A549 (cell line): ENCODE measurements at regions not wholly inside any gene's neighbourhood (a gene's known extent, or its start where the extent isn't known, plus 50 kb on each side); places are given as distances from the start of the nearest gene placed in this dataset.

Experiments used
- ATAC-seq, 2 experiments: fragments of 200-7000 bp in 1 of 2; fragments of >200 bp in 1 of 2; cut with Nextera tagmentation in 1 of 2; cut with Tn5 transposase in 1 of 2; 3 replicates each; pipeline versions ENCODE4 v1.8.0 to v1.9.1; 2018 to 2020; ENCODE audit warnings: mild to moderate bottlenecking in 1 of 2, moderate library complexity in 1 of 2
- CTCF ChIA-PET: fragments of 300-600 bp; sonication (Branson Sonifier 250); formaldehyde crosslinking; extraction: SDS; loops from one replicate; lab custom pipeline; 2021; ENCODE audit warnings: antibody characterized with exemption, inconsistent platforms; lab: Yijun Ruan, JAX
- POLR2A ChIA-PET: fragments of 350-600 bp; formaldehyde crosslinking; extraction: SDS; loops from one replicate; lab custom pipeline; 2021; ENCODE audit warnings: antibody characterized with exemption, inconsistent platforms; lab: Yijun Ruan, JAX
- DNase-seq, 2 experiments: peaks; one replicate each; pipeline versions ENCODE4 v3.0.0 to v3.0.0-alpha.2; 2011 to 2016; ENCODE audit warnings: low read depth in 1 of 2, low spot score in 1 of 2
- FAIRE-seq: peaks from 2 replicates; lab custom pipeline; 2011; peaks lifted over from hg19 to GRCh38; lab: Jason Lieb, UNC
- H3K27ac ChIP-seq, 2 experiments: fragments of >200 bp; sonication (Bioruptor Twin); formaldehyde crosslinking; 3 replicates each; pipeline ENCODE4 v1.5.1; 2016 to 2017
- H3K4me1 ChIP-seq: fragments of >200 bp; sonication (Bioruptor Twin); formaldehyde crosslinking; 3 replicates; pipeline ENCODE4 v1.6.1; 2016
- H3K4me2 ChIP-seq: fragments of >200 bp; sonication (Bioruptor Twin); formaldehyde crosslinking; 3 replicates; pipeline ENCODE4 v1.6.1; 2016
- H3K4me3 ChIP-seq: fragments of >200 bp; sonication (Bioruptor Twin); formaldehyde crosslinking; 3 replicates; pipeline ENCODE4 v1.5.1; 2016
- H3K9me3 ChIP-seq: fragments of >200 bp; sonication (Bioruptor Twin); formaldehyde crosslinking; 3 replicates; pipeline ENCODE4 v1.6.1; 2016
- BCL3 ChIP-seq: fragments of >200 bp; sonication (Bioruptor Twin); formaldehyde crosslinking; IDR thresholded peaks from 3 replicates; pipeline ENCODE4 v1.6.1; 2016
- CBX8 ChIP-seq: fragments of 200-600 bp; sonication (generic); IDR thresholded peaks from 2 replicates; pipeline ENCODE4 v1.6.1; 2016
- EHMT2 ChIP-seq: fragments of 200-600 bp; sonication (generic); IDR thresholded peaks from 2 replicates; pipeline ENCODE4 v1.6.1; 2016; ENCODE audit warnings: antibody characterized with exemption, low read depth, mild to moderate bottlenecking, moderate library complexity
- FOSB ChIP-seq: fragments of 250-450 bp; sonication (Bioruptor Pico); IDR thresholded peaks from 2 replicates; pipeline ENCODE4 v1.5.0; 2020; ENCODE audit warnings: mild to moderate bottlenecking, moderate library complexity
- FOXS1 ChIP-seq: fragments of 250-450 bp; sonication (Bioruptor Pico); IDR thresholded peaks from 2 replicates; pipeline ENCODE4 v1.5.0; 2020; ENCODE audit warnings: mild to moderate bottlenecking, moderate library complexity
- HOXA7 ChIP-seq: fragments of 250-450 bp; sonication (Bioruptor Pico); IDR thresholded peaks from 2 replicates; pipeline ENCODE4 v1.5.0; 2020; ENCODE audit warnings: mild to moderate bottlenecking, moderate library complexity
- HOXB13 ChIP-seq: fragments of 250-450 bp; sonication (Bioruptor Pico); IDR thresholded peaks from 2 replicates; pipeline ENCODE4 v1.5.0; 2020; ENCODE audit warnings: low read depth, mild to moderate bottlenecking, moderate library complexity
- JUN ChIP-seq, 2 experiments: fragments of >200 bp; sonication (Bioruptor Twin); formaldehyde crosslinking; IDR thresholded peaks; 2 replicates in 1 of 2; 3 replicates in 1 of 2; pipeline ENCODE4 v1.6.1; 2016 to 2017
- JUNB ChIP-seq: fragments of >200 bp; sonication (Bioruptor Twin); formaldehyde crosslinking; IDR thresholded peaks from 2 replicates; pipeline ENCODE4 v1.6.1; 2016
- MAZ ChIP-seq: fragments of 150-350 bp; IDR thresholded peaks from 2 replicates; pipeline ENCODE4 v1.6.1; 2014; ENCODE audit warnings: antibody characterized with exemption, low read depth, low read length, borderline replicate concordance
- PHF8 ChIP-seq: fragments of 200-600 bp; sonication (generic); IDR thresholded peaks from 2 replicates; pipeline ENCODE4 v1.6.1; 2016; ENCODE audit warnings: low read depth, mild to moderate bottlenecking, antibody characterized with exemption, moderate library complexity, borderline replicate concordance
- RARB ChIP-seq: fragments of 250-450 bp; sonication (Bioruptor Pico); IDR thresholded peaks from 2 replicates; pipeline ENCODE4 v1.8.0; 2021; ENCODE audit warnings: mild to moderate bottlenecking, moderate library complexity
- REST ChIP-seq: fragments of 200-600 bp; sonication (generic); IDR thresholded peaks from 2 replicates; pipeline ENCODE4 v1.6.1; 2016; ENCODE audit warnings: antibody characterized with exemption, mild to moderate bottlenecking, moderate library complexity
- TFCP2L1 ChIP-seq: fragments of 250-450 bp; sonication (Bioruptor Pico); IDR thresholded peaks from 2 replicates; pipeline ENCODE4 v1.5.0; 2021; ENCODE audit warnings: mild to moderate bottlenecking
- WGBS: methylation state at CpG from one replicate; pipeline ENCODE4 v1.1.6; 2017; ENCODE audit errors: missing lambda C conversion rate; 5-methylcytosine and 5-hydroxymethylcytosine counted together
- TF ChIP-seq, protein P1 (sequence below): fragments of >200 bp; sonication (Bioruptor Twin); formaldehyde crosslinking; IDR thresholded peaks from 2 replicates; pipeline ENCODE4 v1.6.1; 2016
- TF ChIP-seq, protein P2 (sequence below): IDR thresholded peaks from 2 replicates; pipeline ENCODE4 v1.6.1; 2012; ENCODE audit warnings: low read depth, borderline replicate concordance

DNA sequence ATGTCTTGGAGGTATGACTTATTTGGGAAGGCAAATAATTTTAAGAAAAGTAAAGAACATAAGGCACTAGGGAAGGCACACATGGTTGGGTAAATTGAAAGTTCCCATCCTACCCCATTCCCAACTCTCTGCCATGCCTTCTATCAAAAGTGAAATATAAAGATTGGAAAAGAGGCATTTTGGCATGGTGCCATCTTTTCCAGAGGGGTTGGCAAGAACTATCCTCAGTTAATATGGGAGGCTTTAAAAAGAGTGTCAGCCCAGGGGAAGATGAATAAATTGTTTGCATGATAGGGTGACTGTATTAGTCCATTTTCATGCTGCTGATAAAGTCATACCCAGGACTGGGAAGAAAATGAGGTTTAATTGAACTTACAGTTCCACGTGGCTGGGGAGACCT lies 150.8 kb upstream of the BOD1L1 start:
- TF ChIP-seq PHF8 (no peak), REST (no peak)
- no peak for FAIRE-seq
- no peak for DNase-seq
- ATAC-seq, result no peak
- H3K4me1 ChIP-seq, result no peaks in the 10 kb centered on the region
- 0 out of 3 replicates have a peak, but pooled peaks cover 3% of the 10 kb centered on the region for H3K9me3 ChIP-seq
- no peak overlapping the region for H3K4me2 ChIP-seq
- POLR2A ChIA-PET, result no interaction called here
- H3K4me3 ChIP-seq, result no peak overlapping the region
- CTCF ChIA-PET, result no interaction called here
- no peak overlapping the region for H3K27ac ChIP-seq
- WGBS, result 31% methylated on average over 1 of the region's 1 CpG

DNA sequence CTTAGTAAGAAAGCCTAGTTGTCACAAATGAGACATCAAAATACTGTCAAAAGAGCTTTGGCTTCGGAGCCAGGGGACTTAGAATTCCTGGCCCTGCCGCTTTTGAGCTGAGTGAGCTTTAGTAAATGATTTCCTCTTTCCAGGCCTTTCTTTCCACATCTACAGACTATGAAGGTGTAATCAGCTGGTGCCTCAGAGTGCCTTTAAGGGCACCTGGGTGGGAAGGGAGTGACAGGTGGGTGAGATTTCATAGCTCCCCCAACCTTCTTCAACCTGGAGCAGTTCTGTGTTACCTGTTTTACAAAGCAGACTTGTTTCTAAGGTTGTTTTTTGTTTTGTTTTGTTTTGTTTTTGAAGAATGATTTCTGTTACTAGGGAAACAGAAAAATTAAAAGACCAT lies 154.7 kb upstream of the BOD1L1 start:
- no peak for ATAC-seq
- no peaks in the 10 kb centered on the region for H3K4me1 ChIP-seq
- no peak for TF ChIP-seq CBX8
- no peak for TF ChIP-seq HOXA7 (CRISPR knock-in tag)
- no peak for TF ChIP-seq FOSB (CRISPR knock-in tag)
- TF ChIP-seq TFCP2L1 (CRISPR knock-in tag), result no peak
- no peak for TF ChIP-seq RARB (CRISPR knock-in tag)
- TF ChIP-seq EHMT2, result no peak
- no peak for TF ChIP-seq FOXS1 (CRISPR knock-in tag)
- no peak for TF ChIP-seq JUNB
- TF ChIP-seq, protein P1, sequence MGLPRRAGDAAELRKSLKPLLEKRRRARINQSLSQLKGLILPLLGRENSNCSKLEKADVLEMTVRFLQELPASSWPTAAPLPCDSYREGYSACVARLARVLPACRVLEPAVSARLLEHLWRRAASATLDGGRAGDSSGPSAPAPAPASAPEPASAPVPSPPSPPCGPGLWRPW, result no peak
- TF ChIP-seq, all 56 proteins: peak for 0
- Histone ChIP-seq H3K4me3 (no peak overlapping the region), H3K4me2 (no peak overlapping the region), H3K9me3 (no peaks in the 10 kb centered on the region), H3K27ac (no peak overlapping the region)
- WGBS, result 74% methylated on average over 2 of the region's 2 CpGs
- no peak for FAIRE-seq
- DNase-seq, result no peak
- POLR2A ChIA-PET, result no interaction called here
- CTCF ChIA-PET, result no interaction called here

GRCh38 chr4:13783800-13784411 lies 156.4 kb upstream of the BOD1L1 start:
- POLR2A ChIA-PET, result no interaction called here
- CTCF ChIA-PET, result no interaction called here
- no peaks in the 10 kb centered on the region for H3K4me1 ChIP-seq
- H3K9me3 ChIP-seq, result no peaks in the 10 kb centered on the region
- no peak overlapping the region for H3K4me2 ChIP-seq
- no peak for DNase-seq
- FAIRE-seq, result no peak
- no peak overlapping the region for H3K27ac ChIP-seq
- H3K4me3 ChIP-seq, result no peak overlapping the region
- no peak for ATAC-seq
- TF ChIP-seq MAZ (no peak), HOXB13 (CRISPR knock-in tag) (no peak), JUN (IDR thresholded peaks at IDR 0.05) (no peak), BCL3 (no peak)
- TF ChIP-seq, protein P2, sequence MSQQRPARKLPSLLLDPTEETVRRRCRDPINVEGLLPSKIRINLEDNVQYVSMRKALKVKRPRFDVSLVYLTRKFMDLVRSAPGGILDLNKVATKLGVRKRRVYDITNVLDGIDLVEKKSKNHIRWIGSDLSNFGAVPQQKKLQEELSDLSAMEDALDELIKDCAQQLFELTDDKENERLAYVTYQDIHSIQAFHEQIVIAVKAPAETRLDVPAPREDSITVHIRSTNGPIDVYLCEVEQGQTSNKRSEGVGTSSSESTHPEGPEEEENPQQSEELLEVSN, result no peak
- 70% methylated on average over 8 of the region's 8 CpGs for WGBS
